HG02588 (cell line): ENCODE measurements at regions not wholly inside any gene's neighbourhood (a gene's known extent, or its start where the extent isn't known, plus 50 kb on each side); places are given as distances from the start of the nearest gene placed in this dataset.

Experiments used
- ATAC-seq: cut with Tn5 transposase; IDR thresholded peaks from one replicate; pipeline ENCODE4 v1.9.1; 2021; ENCODE audit warnings: mild to moderate bottlenecking, moderate library complexity; ENCODE audit not compliant: unreplicated experiment

GRCh38 chr21:16071761-16072160 is 342.0 kb downstream of the USP25 start:
- ATAC-seq = no peak

GRCh38 chr21:16072221-16072620 is 342.4 kb downstream of the USP25 start:
- no peak for ATAC-seq

- ATAC-seq = no peak
Measured at GRCh38 chr21:16072737-16073136, 343.0 kb downstream of the USP25 start.

GRCh38 chr21:16073586-16073985 is 343.8 kb downstream of the USP25 start:
- no peak for ATAC-seq

GRCh38 chr21:16074950-16075489 is 345.2 kb downstream of the USP25 start:
- no peak for ATAC-seq

- ATAC-seq = no peak
Measured at GRCh38 chr21:16075649-16076282, 346.0 kb downstream of the USP25 start.

GRCh38 chr21:16076465-16076864 is 346.7 kb downstream of the USP25 start:
- ATAC-seq = no peak

- ATAC-seq = no peak
Measured at GRCh38 chr21:16078382-16078781, 348.6 kb downstream of the USP25 start.

GRCh38 chr21:16079830-16080229 is 350.0 kb downstream of the USP25 start:
- no peak for ATAC-seq

- no peak for ATAC-seq
Measured at GRCh38 chr21:16081304-16081703, 351.5 kb downstream of the USP25 start.

- no peak for ATAC-seq
Measured at GRCh38 chr21:16082038-16082816, 352.4 kb downstream of the USP25 start.

GRCh38 chr21:16084776-16085364 is 355.1 kb downstream of the USP25 start:
- no peak for ATAC-seq

GRCh38 chr21:16085421-16085820 is 355.6 kb downstream of the USP25 start:
- ATAC-seq = no peak

- ATAC-seq = no peak
Measured at GRCh38 chr21:16086121-16086520, 356.3 kb downstream of the USP25 start.

- no peak for ATAC-seq
Measured at GRCh38 chr21:16086936-16087335, 357.2 kb downstream of the USP25 start.

- no peak for ATAC-seq
Measured at GRCh38 chr21:16087523-16087922, 357.7 kb downstream of the USP25 start.

- ATAC-seq = no peak
Measured at GRCh38 chr21:16088056-16088455, 358.3 kb downstream of the USP25 start.

- ATAC-seq = no peak
Measured at GRCh38 chr21:16095005-16095404, 365.2 kb downstream of the USP25 start.

GRCh38 chr21:16096988-16097387 is 367.2 kb downstream of the USP25 start:
- ATAC-seq = no peak

- no peak for ATAC-seq
Measured at GRCh38 chr21:16102113-16102512, 372.3 kb downstream of the USP25 start.

- no peak for ATAC-seq
Measured at GRCh38 chr21:16108561-16109075, 378.8 kb downstream of the USP25 start.
